Chondrocyte (in vitro differentiated cells): ENCODE measurements at regions not wholly inside any gene's neighbourhood (a gene's known extent, or its start where the extent isn't known, plus 50 kb on each side); places are given as distances from the start of the nearest gene placed in this dataset.

Experiments used
- DNase-seq: peaks from one replicate; pipeline ENCODE4 v3.0.0; 2021; ENCODE audit warnings: mixed read lengths, low spot score
- H3K27ac Mint-ChIP-seq: one replicate; pipeline ENCODE4 v1.8.0; 2021; ENCODE audit warnings: mild to moderate bottlenecking, moderate library complexity, mixed read lengths; ENCODE audit not compliant: unreplicated experiment
- H3K27me3 Mint-ChIP-seq: 2 replicates; pipeline ENCODE4 v1.8.0; 2021; ENCODE audit warnings: low read depth, mixed read lengths
- H3K36me3 Mint-ChIP-seq: 2 replicates; pipeline ENCODE4 v1.8.0; 2021; ENCODE audit warnings: low read depth, mixed read lengths
- H3K4me1 Mint-ChIP-seq: 2 replicates; pipeline ENCODE4 v1.8.0; 2021; ENCODE audit warnings: low read depth, mild to moderate bottlenecking, mixed read lengths
- H3K4me3 Mint-ChIP-seq: one replicate; pipeline ENCODE4 v1.8.0; 2021; ENCODE audit warnings: mild to moderate bottlenecking, moderate library complexity, mixed read lengths; ENCODE audit not compliant: unreplicated experiment
- H3K9me3 Mint-ChIP-seq: 2 replicates; pipeline ENCODE4 v1.8.0; 2021; ENCODE audit warnings: low read depth, mixed read lengths
- TF ChIP-seq, protein P1 (sequence below): fragments of 200-600 bp; sonication (generic); IDR thresholded peaks from 2 replicates; pipeline ENCODE4 v1.5.0; 2021; ENCODE audit warnings: antibody characterized with exemption, mild to moderate bottlenecking, moderate library complexity

DNA sequence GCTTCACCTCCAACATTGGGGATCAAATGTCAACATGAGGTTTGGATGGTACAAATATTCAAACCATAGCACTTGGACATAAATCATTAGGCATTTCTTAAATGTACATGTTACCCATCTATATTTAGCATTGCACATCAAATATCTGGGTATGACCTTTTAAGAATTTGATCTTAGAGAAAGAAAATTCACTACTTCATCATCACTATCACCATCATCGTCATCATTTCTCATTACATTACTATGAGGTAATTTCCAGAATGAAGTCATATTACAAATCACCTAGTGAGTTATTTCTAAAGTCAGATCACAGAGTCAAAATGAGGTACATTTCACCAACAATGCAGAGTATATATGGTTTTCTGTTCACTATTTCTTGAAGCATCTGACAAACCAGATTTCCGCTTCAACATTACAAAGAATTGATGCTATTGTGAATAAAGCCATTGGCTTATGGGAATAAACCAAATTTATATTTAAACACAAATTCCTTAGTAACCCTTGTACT, 356.4 kb upstream of the GYPC start:
- no peak for DNase-seq

DNA sequence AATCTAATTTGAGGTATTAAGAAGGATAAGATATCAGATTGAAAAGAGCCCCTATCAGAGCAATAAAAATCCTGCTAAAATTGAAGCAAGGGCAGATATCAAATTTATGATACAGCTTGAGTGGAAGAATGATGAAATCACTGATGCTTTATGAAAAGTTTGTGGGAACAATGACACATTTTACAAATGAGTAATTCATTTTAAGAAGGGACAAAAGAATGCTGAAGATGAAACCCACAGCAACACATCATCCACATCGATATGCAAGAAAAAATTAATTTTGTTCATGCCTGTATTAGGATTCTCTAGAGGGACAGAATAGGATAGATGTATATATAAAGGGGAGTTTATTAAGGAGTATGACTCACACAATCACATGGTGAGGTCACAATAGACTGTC, 355.6 kb upstream of the GYPC start:
- TF ChIP-seq, protein P1, sequence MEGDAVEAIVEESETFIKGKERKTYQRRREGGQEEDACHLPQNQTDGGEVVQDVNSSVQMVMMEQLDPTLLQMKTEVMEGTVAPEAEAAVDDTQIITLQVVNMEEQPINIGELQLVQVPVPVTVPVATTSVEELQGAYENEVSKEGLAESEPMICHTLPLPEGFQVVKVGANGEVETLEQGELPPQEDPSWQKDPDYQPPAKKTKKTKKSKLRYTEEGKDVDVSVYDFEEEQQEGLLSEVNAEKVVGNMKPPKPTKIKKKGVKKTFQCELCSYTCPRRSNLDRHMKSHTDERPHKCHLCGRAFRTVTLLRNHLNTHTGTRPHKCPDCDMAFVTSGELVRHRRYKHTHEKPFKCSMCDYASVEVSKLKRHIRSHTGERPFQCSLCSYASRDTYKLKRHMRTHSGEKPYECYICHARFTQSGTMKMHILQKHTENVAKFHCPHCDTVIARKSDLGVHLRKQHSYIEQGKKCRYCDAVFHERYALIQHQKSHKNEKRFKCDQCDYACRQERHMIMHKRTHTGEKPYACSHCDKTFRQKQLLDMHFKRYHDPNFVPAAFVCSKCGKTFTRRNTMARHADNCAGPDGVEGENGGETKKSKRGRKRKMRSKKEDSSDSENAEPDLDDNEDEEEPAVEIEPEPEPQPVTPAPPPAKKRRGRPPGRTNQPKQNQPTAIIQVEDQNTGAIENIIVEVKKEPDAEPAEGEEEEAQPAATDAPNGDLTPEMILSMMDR = no peak
- H3K36me3 Mint-ChIP-seq = no peaks in the 10 kb centered on the region

More for the DNA sequence above, 356.4 kb upstream of the GYPC start:
- H3K9me3 Mint-ChIP-seq = no peaks in the 10 kb centered on the region
- no peak overlapping the region for H3K4me3 Mint-ChIP-seq
- no peaks in the 10 kb centered on the region for H3K4me1 Mint-ChIP-seq
- no peak overlapping the region for H3K27ac Mint-ChIP-seq
- peaks cover 3% of the 10 kb centered on the region for H3K27me3 Mint-ChIP-seq
- no peaks in the 10 kb centered on the region for H3K36me3 Mint-ChIP-seq
- TF ChIP-seq, protein P1 = no peak

DNA sequence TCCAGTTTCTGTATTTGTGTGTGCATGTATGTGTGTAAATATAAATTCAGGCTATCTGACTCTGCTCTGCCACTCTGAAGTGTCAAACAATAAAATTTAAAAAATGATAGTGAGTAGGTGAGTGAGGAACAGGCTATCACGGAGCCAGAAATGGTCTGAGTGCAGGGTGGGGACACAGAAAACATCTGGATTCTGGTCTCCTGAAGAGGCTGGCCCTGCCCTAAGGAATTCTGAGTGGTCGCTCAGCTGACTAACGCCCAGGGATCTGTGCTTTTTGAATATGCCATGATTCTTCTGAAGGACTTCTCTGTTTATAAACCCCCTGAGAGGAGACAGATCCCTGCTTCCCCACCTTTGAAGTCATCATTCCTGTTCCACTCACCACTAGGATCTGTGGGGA, 353.9 kb upstream of the GYPC start:
- DNase-seq = no peak
- Mint-ChIP-seq H3K27me3 (peaks cover 3% of the 10 kb centered on the region), H3K27ac (no peak overlapping the region), H3K4me3 (no peak overlapping the region), H3K4me1 (no peaks in the 10 kb centered on the region), H3K9me3 (no peaks in the 10 kb centered on the region), H3K36me3 (no peaks in the 10 kb centered on the region)
- TF ChIP-seq, protein P1 = no peak

More for the DNA sequence above, 355.6 kb upstream of the GYPC start:
- H3K27me3 Mint-ChIP-seq = peaks cover 3% of the 10 kb centered on the region
- H3K4me3 Mint-ChIP-seq = no peak overlapping the region
- no peak overlapping the region for H3K27ac Mint-ChIP-seq
- H3K4me1 Mint-ChIP-seq = no peaks in the 10 kb centered on the region
- no peaks in the 10 kb centered on the region for H3K9me3 Mint-ChIP-seq
- DNase-seq = no peak

DNA sequence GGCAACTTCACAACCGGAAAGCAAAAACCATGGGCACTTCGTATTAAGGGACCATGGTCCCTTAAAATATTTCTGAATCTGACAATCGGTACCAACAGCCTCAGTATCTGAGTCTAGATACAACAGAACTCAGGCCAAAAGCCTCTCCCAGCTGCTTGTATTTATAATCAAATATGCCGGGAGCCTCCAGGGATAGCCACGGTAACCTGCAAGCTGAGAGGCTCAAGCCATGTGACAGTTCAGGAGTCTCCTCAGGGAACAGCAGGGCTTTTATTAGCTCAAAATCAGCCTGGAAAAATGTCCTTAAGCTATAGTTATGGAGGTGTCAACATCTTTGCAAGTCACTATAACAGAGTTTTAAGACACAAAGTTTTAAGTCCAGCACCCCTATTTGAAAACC, 352.8 kb upstream of the GYPC start:
- Mint-ChIP-seq H3K27me3 (peaks cover 3% of the 10 kb centered on the region), H3K36me3 (no peaks in the 10 kb centered on the region), H3K4me3 (no peak overlapping the region), H3K27ac (no peak overlapping the region), H3K4me1 (no peaks in the 10 kb centered on the region), H3K9me3 (no peaks in the 10 kb centered on the region)
- TF ChIP-seq, protein P1 = no peak
- no peak for DNase-seq

DNA sequence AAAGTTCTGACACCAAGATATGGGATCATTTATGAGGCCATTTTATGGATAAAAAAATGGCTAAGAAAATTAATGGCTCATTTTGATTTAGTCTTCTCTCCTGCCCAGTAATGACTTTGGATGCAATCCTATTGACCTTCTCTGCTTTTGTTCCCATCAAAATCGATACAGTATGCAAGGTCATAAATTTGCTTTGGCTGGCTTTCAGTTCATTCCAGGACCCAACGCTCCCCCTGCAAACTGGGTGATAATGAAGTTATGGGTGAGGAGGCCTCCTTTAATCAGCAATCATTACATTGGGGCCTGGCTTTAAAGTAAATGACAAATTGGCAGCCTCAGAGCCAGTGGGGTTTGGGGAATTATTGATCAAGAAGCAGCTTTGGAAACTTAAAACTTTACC, 351.8 kb upstream of the GYPC start:
- Mint-ChIP-seq H3K4me1 (no peaks in the 10 kb centered on the region), H3K36me3 (no peaks in the 10 kb centered on the region), H3K27me3 (peaks cover 3% of the 10 kb centered on the region), H3K9me3 (no peaks in the 10 kb centered on the region), H3K4me3 (no peak overlapping the region), H3K27ac (no peak overlapping the region)
- DNase-seq = no peak
- TF ChIP-seq, protein P1 = no peak
